Erythroblast (primary cell): ENCODE measurements at regions not wholly inside any gene's neighbourhood (a gene's known extent, or its start where the extent isn't known, plus 50 kb on each side); places are given as distances from the start of the nearest gene placed in this dataset.

Source experiments
- DNase-seq, 2 experiments: peaks; one replicate each; lab custom pipeline; 2025; lab: John Stamatoyannopoulos, UW
- GATA1 ChIP-seq: IDR thresholded peaks from 2 replicates; pipeline ENCODE4 v1.6.1; 2011; ENCODE audit warnings: low read depth, mild to moderate bottlenecking, control low read depth, low read length, moderate library complexity
- POLR2A ChIP-seq: IDR thresholded peaks from 2 replicates; pipeline ENCODE4 v1.6.1; 2011; ENCODE audit warnings: mild to moderate bottlenecking, low read length

- DNase-seq, result no peak
- no peak for TF ChIP-seq POLR2A
- TF ChIP-seq GATA1, result no peak
Observed at GRCh38 chr6:5871296-5871695, 135.4 kb downstream of the NRN1 start.

GRCh38 chr6:5869676-5870075 lies 137.0 kb downstream of the NRN1 start:
- TF ChIP-seq POLR2A (no peak), GATA1 (no peak)
- DNase-seq, result no peak

GRCh38 chr6:5869261-5869660 lies 137.5 kb downstream of the NRN1 start:
- no peak for TF ChIP-seq GATA1
- TF ChIP-seq POLR2A, result no peak
- no peak for DNase-seq

GRCh38 chr6:5866547-5867051 lies 140.1 kb downstream of the NRN1 start:
- TF ChIP-seq POLR2A, result no peak
- no peak for DNase-seq

- DNase-seq, result no peak
Observed at GRCh38 chr6:5865506-5866031, 141.2 kb downstream of the NRN1 start.

GRCh38 chr6:5860849-5861248 lies 145.9 kb downstream of the NRN1 start:
- TF ChIP-seq GATA1 (no peak), POLR2A (no peak)
- DNase-seq, result no peak

More at GRCh38 chr6:5865506-5866031, 141.2 kb downstream of the NRN1 start:
- no peak for TF ChIP-seq GATA1
- TF ChIP-seq POLR2A, result no peak

- TF ChIP-seq POLR2A, result no peak
- no peak for TF ChIP-seq GATA1
- no peak for DNase-seq
Observed at GRCh38 chr6:5855787-5856470, 150.8 kb downstream of the NRN1 start.

GRCh38 chr6:5854899-5855298 lies 151.8 kb downstream of the NRN1 start:
- no peak for DNase-seq
- TF ChIP-seq GATA1, result no peak
- no peak for TF ChIP-seq POLR2A

GRCh38 chr6:5851261-5851757 lies 155.4 kb downstream of the NRN1 start:
- TF ChIP-seq POLR2A (no peak), GATA1 (no peak)
- DNase-seq, result no peak

GRCh38 chr6:5850848-5851255 lies 155.9 kb downstream of the NRN1 start:
- no peak for DNase-seq

GRCh38 chr6:5846889-5847288 lies 159.8 kb downstream of the NRN1 start:
- DNase-seq, result no peak
- TF ChIP-seq GATA1 (no peak), POLR2A (no peak)

More at GRCh38 chr6:5850848-5851255, 155.9 kb downstream of the NRN1 start:
- no peak for TF ChIP-seq GATA1
- TF ChIP-seq POLR2A, result no peak

- TF ChIP-seq POLR2A (no peak), GATA1 (no peak)
Observed at GRCh38 chr6:5846335-5846734, 160.4 kb downstream of the NRN1 start.

GRCh38 chr6:5843078-5843477 lies 163.6 kb downstream of the NRN1 start:
- no peak for DNase-seq
- TF ChIP-seq GATA1 (no peak), POLR2A (no peak)

More at GRCh38 chr6:5846335-5846734, 160.4 kb downstream of the NRN1 start:
- DNase-seq, result no peak

GRCh38 chr6:5840734-5841390 lies 165.9 kb downstream of the NRN1 start:
- no peak for TF ChIP-seq GATA1
- no peak for TF ChIP-seq POLR2A
- DNase-seq, result no peak
